Stimulated activated CD4-positive, alpha-beta T cell treated with anti-CD3 and anti-CD28 coated beads, Interleukin-15, amount 100 ng/mL, for 24 hours (primary cell): ENCODE measurements at regions not wholly inside any gene's neighbourhood (a gene's known extent, or its start where the extent isn't known, plus 50 kb on each side); places are given as distances from the start of the nearest gene placed in this dataset.

ENCODE experiments used
- DNase-seq: peaks from one replicate; pipeline ENCODE4 v3.0.0-alpha.2; 2020

- DNase-seq, result no peak
Measured at GRCh38 chr7:81605493-81605892, 164.4 kb downstream of the HGF start.

GRCh38 chr7:81604808-81605174 lies 165.1 kb downstream of the HGF start:
- no peak for DNase-seq

- no peak for DNase-seq
Measured at GRCh38 chr7:81604075-81604807, 165.6 kb downstream of the HGF start.

GRCh38 chr7:81600608-81601007 lies 169.2 kb downstream of the HGF start:
- DNase-seq, result no peak

- DNase-seq, result no peak
Measured at GRCh38 chr7:81598951-81599350, 170.9 kb downstream of the HGF start.

- DNase-seq, result no peak
Measured at GRCh38 chr7:81594767-81595166, 175.1 kb downstream of the HGF start.

GRCh38 chr7:81590131-81590530 lies 179.7 kb downstream of the HGF start:
- DNase-seq, result no peak

GRCh38 chr7:81584667-81585066 lies 185.2 kb downstream of the HGF start:
- DNase-seq, result no peak

GRCh38 chr7:81583882-81584533 lies 185.8 kb downstream of the HGF start:
- DNase-seq, result no peak

GRCh38 chr7:81583090-81583489 lies 186.8 kb downstream of the HGF start:
- no peak for DNase-seq

- DNase-seq, result no peak
Measured at GRCh38 chr7:81577642-81578340, 192.1 kb downstream of the HGF start.

GRCh38 chr7:81574723-81575326 lies 195.0 kb downstream of the HGF start:
- no peak for DNase-seq

GRCh38 chr7:81573932-81574331 lies 195.9 kb downstream of the HGF start:
- DNase-seq, result no peak

GRCh38 chr7:81573128-81573527 lies 196.7 kb downstream of the HGF start:
- no peak for DNase-seq

- no peak for DNase-seq
Measured at GRCh38 chr7:81562581-81562980, 207.3 kb downstream of the HGF start.

- DNase-seq, result no peak
Measured at GRCh38 chr7:81560708-81561107, 209.1 kb downstream of the HGF start.

- DNase-seq, result no peak
Measured at GRCh38 chr7:81549484-81550016, 220.3 kb downstream of the HGF start.

- no peak for DNase-seq
Measured at GRCh38 chr7:81534996-81535395, 234.9 kb downstream of the HGF start.

- DNase-seq, result no peak
Measured at GRCh38 chr7:81534446-81534845, 235.4 kb downstream of the HGF start.

- DNase-seq, result no peak
Measured at GRCh38 chr7:81533931-81534330, 235.9 kb downstream of the HGF start.

GRCh38 chr7:81533426-81533825 lies 236.4 kb downstream of the HGF start:
- DNase-seq, result no peak

GRCh38 chr7:81529785-81530184 lies 240.1 kb downstream of the HGF start:
- no peak for DNase-seq

GRCh38 chr7:81527651-81528050 lies 242.2 kb downstream of the HGF start:
- no peak for DNase-seq

GRCh38 chr7:81526971-81527370 lies 242.9 kb downstream of the HGF start:
- DNase-seq, result no peak
